GM12878 (cell line): ENCODE measurements at regions not wholly inside any gene's neighbourhood (a gene's known extent, or its start where the extent isn't known, plus 50 kb on each side); places are given as distances from the start of the nearest gene placed in this dataset.

Experiments used
- CTCF ChIP-seq, 3 experiments: IDR thresholded peaks in 2 of 3; conservative IDR thresholded peaks in 1 of 3; 2 replicates each; pipeline ENCODE4 v1.5.1; 2011; ENCODE audit warnings: low read depth in 3 of 3, low read length in 3 of 3, mild to moderate bottlenecking in 3 of 3, control low read depth in 2 of 3, moderate library complexity in 2 of 3, inconsistent platforms in 1 of 3, mixed read lengths in 1 of 3; ENCODE audit not compliant: control insufficient read depth in 2 of 3, insufficient read depth in 1 of 3; ENCODE audit errors: extremely low read depth in 1 of 3
- EGR1 ChIP-seq, 2 experiments: IDR thresholded peaks; 1 replicate in 1 of 2; 2 replicates in 1 of 2; pipeline ENCODE4 v1.6.1; 2011 to 2012; ENCODE audit warnings: low read depth in 2 of 2, low read length in 2 of 2, borderline replicate concordance in 1 of 2, mild to moderate bottlenecking in 1 of 2, moderate library complexity in 1 of 2
- EP300 ChIP-seq, 2 experiments: fragments of 150-350 bp in 1 of 2; IDR thresholded peaks; 2 replicates each; pipeline ENCODE4 v1.6.1; 2011 to 2012; ENCODE audit warnings: low read depth in 2 of 2, low read length in 2 of 2, borderline replicate concordance in 1 of 2, improper control_type of control experiment in 1 of 2, inconsistent platforms in 1 of 2; ENCODE audit not compliant: control insufficient read depth in 1 of 2
- FOXM1 ChIP-seq: IDR thresholded peaks from 2 replicates; pipeline ENCODE4 v1.6.1; 2012; ENCODE audit warnings: low read depth, mild to moderate bottlenecking, inconsistent platforms, low read length, moderate library complexity
- NFXL1 ChIP-seq: fragments of 450-650 bp; IDR thresholded peaks from 2 replicates; pipeline ENCODE4 v1.6.1; 2017; ENCODE audit warnings: antibody characterized with exemption, mild to moderate bottlenecking, borderline replicate concordance
- NR2C2 ChIP-seq: IDR thresholded peaks from 2 replicates; pipeline ENCODE4 v1.6.1; 2011; ENCODE audit warnings: borderline replicate concordance, low read depth; ENCODE audit not compliant: control insufficient read depth, insufficient read length
- SMARCA5 ChIP-seq: fragments of 450-650 bp; IDR thresholded peaks from 2 replicates; pipeline ENCODE4 v1.6.1; 2017; ENCODE audit warnings: mild to moderate bottlenecking
- STAT1 ChIP-seq: fragments of 450-650 bp; conservative IDR thresholded peaks from 2 replicates; pipeline ENCODE4 v1.6.1; 2014; ENCODE audit warnings: antibody characterized with exemption, mild to moderate bottlenecking
- USF2 ChIP-seq: IDR thresholded peaks from 2 replicates; pipeline ENCODE4 v1.6.1; 2011; ENCODE audit warnings: low read depth, low read length, improper control_type of control experiment, borderline replicate concordance
- ZNF274 ChIP-seq: IDR thresholded peaks from one replicate; pipeline ENCODE4 v1.8.0; 2011; ENCODE audit not compliant: insufficient read length, insufficient read depth

- no peak for TF ChIP-seq USF2
- TF ChIP-seq SMARCA5, result no peak
- TF ChIP-seq CTCF (IDR thresholded peaks at IDR 0.05 in 2 of 3, conservative IDR thresholded peaks at IDR 0.05 in 1 of 3; ENCODE audit: control insufficient read depth in 2 of 3, extremely low read depth in 1 of 3, insufficient read depth in 1 of 3, low read depth in 3 of 3, low read length in 3 of 3), result no peak
- no peak for TF ChIP-seq EGR1 (IDR thresholded peaks at IDR 0.05; ENCODE audit: borderline replicate concordance in 1 of 2, low read depth in 2 of 2, low read length in 2 of 2)
- no peak for TF ChIP-seq EP300 (IDR thresholded peaks at IDR 0.05; ENCODE audit: borderline replicate concordance in 1 of 2, control insufficient read depth in 1 of 2, low read depth in 2 of 2, low read length in 2 of 2)
- TF ChIP-seq STAT1, result no peak
- no peak for TF ChIP-seq FOXM1
- TF ChIP-seq NFXL1, result no peak
- no peak for TF ChIP-seq ZNF274
- TF ChIP-seq NR2C2, result no peak
These were observed 610.9 kb downstream of the RERGL start for GRCh38 chr12:17478908-17479673.
